HG03135 (cell line): ENCODE measurements at regions not wholly inside any gene's neighbourhood (a gene's known extent, or its start where the extent isn't known, plus 50 kb on each side); places are given as distances from the start of the nearest gene placed in this dataset.
"Not testable (repeated sequence)": the region's sequence is repeated elsewhere in the genome, so short reads cannot be mapped to it uniquely, and the experiment has no call there.

Experiments used
- ATAC-seq: cut with Tn5 transposase; IDR thresholded peaks from one replicate; pipeline ENCODE4 v1.9.1; 2021; ENCODE audit warnings: mild to moderate bottlenecking, moderate library complexity; ENCODE audit not compliant: unreplicated experiment

DNA sequence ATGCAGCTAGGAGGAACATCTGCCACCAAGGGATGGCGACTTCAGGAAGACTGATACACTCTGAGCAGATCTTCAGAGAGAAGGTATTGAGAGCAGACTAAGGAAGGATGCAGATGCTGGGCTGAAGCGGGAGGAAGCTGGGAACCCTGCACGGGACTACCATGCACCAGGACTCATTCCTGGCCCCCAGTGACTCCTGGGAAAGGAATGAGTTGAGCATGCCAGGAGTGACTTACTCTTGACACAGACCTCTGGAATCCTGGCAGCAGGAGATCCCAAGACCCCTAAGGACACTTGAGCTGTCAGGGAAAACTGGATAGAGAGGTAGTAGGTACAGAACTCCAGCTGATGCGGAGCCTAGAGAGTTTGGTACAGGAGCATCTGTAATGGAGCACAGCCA lies 336.1 kb downstream of the RPS29 start:
- no peak for ATAC-seq

DNA sequence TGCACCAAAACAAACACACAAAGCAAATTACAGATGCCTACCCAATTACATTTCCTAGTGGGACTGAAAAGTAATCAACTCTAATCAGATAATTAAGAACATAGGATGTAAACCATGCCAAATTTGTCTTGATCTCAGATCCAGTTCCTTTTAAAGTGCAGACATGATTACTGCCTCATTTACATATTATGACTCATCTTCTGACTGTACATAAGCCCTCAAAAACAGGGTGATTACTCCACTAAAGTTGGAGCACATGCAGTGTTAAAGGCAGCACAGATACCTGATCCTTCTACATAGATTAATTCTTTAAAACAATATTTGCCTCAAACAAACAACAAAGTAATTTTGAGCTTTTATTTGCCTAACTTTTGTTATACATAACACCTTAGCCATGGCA lies 337.2 kb downstream of the RPS29 start:
- ATAC-seq = no peak

DNA sequence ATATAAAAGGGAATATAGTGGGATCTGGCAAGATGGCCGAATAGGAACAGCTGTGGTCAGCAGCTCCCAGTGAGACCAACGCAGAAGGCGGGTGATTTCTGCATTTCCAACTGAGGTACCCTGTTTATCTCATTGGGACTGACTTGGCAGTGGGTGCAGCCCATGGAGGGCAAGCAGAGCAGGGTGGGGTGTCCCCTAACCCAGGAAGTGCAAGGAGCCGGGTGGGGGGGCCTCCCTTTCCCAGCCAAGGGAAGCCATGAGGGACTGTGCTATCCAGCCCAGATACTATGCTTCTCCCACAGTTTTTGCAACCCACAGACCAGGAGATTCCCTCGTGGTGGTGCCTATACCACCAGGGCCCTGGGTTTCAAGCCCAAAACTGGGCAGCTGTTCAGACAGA lies 342.4 kb downstream of the RPS29 start:
- not testable (repeated sequence) for ATAC-seq

DNA sequence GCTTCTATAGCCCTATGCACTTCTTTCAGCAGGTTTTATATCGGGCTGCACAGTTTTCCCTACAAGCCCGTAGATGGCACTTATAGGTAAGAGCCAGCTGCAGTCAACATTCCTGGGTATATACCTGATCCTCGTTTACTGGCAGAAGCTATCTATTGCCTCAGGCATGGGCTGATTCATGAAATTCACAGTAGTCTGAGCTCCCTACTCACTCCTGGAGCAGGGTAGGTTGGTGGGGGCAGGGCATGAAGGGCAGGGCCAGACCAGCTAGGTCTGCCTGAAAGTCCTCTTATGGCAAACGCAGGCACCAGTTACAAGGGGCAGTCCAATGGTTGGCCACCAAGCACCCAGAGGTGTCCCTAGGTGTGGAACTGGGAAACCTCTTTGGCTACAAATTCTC lies 345.8 kb downstream of the RPS29 start:
- no peak for ATAC-seq

GRCh38 chr14:49228552-49228951 lies 357.6 kb downstream of the RPS29 start:
- ATAC-seq = no peak

DNA sequence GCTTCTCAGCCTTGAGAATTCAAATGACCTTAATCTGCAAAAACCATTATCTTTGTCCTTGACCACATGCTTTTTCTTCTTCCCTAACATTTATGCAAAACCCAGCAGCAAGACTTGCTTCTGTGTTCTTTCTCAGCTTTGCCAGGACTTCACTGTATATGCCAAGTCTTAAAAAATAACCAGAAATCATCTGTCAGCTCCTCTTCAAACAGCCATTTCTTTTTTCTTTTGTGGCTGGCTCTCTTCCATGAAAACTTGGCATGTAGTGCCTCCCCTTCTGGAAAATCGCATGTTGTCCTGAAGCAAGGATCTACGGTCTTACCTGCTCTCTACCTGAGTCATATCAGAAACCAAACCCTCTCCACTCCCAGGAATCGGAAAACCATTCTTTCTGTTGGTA lies 364.9 kb downstream of the RPS29 start:
- ATAC-seq = no peak

DNA sequence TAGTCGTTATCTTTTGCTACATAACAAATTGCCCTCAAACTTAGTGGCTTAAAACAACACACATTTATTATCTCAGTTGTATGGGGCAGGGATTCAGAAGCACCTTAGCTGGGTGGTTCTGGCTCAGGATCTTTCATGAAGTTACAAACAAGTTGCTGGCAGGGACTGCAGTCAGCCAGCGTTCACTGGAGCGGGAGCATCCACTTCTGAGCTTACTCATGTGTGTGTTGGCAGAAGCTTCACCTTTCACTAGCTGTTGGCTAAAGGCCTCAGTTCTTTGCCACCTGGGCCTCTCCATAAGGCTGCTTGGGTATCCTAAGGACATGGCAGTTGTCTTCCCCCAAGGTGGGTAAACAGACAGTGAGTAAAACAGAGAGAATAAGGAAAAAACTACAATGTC lies 365.7 kb downstream of the RPS29 start:
- no peak for ATAC-seq

DNA sequence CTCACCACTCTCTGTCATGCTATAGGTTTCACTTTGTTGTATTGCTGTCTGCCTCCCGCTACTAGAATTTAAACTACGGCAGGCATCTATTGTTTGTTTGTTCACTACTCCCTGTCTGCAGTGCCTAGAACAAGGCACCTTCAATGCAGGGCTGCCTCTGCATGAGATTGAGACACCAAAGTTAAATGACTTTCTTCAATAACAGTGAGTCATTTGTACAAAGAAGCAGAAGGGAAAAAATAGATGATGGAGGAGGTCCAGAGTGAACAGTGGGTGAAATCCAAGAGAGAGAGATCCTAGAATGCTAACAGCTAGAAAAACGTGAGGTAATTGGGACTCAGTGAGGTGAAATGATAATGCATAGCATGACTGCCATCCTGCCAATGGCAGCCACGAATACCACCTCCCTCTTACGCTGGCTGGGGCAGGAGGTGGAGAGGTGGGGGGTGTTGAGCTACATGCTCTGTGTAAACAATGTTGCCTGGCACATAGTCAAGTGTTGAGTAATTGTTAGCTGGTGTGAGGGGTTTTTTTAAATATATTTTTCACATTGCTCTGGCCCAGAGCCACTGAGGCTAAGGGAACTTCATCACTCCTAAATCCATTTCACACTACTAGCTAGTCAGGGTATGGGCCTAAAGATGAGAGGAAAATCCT lies 367.6 kb downstream of the RPS29 start:
- no peak for ATAC-seq

GRCh38 chr14:49212721-49213120 lies 373.5 kb downstream of the RPS29 start:
- no peak for ATAC-seq

GRCh38 chr14:49209416-49209815 lies 376.8 kb downstream of the RPS29 start:
- ATAC-seq = no peak

GRCh38 chr14:49206828-49207227 lies 379.4 kb downstream of the RPS29 start:
- no peak for ATAC-seq

GRCh38 chr14:49203676-49204075 lies 382.5 kb downstream of the RPS29 start:
- no peak for ATAC-seq

GRCh38 chr14:49199159-49199558 lies 387.0 kb downstream of the RPS29 start:
- ATAC-seq = no peak

DNA sequence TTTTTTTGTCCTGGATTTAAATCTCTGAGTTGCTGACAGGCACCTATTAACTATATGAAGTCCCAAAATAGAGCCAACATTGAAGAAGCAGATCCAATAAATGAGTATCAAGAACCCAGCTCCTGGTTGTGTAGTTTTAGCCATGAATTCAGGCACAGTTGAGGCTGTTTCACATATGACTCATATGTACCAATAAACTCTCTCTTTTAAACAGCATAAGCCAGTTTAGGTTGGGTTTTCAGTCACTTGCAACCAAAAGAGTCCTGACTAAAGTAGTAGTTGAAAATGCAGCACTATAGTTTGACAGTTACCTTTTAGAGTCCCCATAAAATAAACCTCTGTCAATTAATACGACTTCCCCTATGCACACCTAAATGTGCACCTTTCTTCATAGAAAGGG lies 389.9 kb downstream of the RPS29 start:
- ATAC-seq = no peak

GRCh38 chr14:49194067-49194466 lies 392.1 kb downstream of the RPS29 start:
- no peak for ATAC-seq

- ATAC-seq = peak; percentile 98
Observed at GRCh38 chr14:49193332-49194065, 392.7 kb downstream of the RPS29 start.

DNA sequence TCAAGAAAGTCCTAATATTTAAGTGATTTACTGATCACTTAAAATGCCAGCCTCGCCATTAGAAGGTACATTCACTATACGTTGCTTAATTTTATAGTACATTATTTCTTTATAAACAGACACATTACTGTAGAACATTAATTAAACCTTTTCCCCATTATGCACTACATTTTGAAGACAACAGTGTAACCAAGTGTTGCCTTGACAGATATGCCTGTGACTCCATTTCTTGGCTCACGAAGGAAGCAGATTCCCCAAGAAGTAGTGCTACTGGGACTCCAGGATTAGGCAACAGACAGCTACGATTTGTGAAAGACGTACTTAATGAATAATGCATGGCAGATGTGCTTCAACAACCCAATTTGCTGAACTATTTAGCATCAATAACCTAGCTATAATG lies 394.8 kb downstream of the RPS29 start:
- no peak for ATAC-seq

GRCh38 chr14:49189375-49189774 lies 396.8 kb downstream of the RPS29 start:
- ATAC-seq = no peak

DNA sequence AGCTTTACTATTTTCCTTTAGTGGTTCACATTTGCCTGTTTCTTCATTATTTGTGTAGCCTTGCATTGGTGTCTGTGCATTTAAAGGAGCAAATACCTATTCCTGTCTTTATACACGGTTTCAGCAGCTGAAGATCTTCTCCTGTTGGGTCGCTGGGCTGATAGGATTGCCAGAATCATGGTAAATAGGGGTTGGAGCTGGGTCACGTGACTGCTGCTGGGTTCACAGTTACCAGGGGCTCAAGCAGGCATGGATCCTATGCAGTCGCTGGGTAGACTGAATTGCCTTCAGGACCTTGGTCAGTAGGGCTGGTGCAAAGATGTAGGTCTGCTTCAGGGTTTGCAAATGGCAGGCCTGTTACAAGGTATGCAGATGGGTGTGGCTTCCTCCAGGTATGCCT lies 398.4 kb downstream of the RPS29 start:
- ATAC-seq = no peak

DNA sequence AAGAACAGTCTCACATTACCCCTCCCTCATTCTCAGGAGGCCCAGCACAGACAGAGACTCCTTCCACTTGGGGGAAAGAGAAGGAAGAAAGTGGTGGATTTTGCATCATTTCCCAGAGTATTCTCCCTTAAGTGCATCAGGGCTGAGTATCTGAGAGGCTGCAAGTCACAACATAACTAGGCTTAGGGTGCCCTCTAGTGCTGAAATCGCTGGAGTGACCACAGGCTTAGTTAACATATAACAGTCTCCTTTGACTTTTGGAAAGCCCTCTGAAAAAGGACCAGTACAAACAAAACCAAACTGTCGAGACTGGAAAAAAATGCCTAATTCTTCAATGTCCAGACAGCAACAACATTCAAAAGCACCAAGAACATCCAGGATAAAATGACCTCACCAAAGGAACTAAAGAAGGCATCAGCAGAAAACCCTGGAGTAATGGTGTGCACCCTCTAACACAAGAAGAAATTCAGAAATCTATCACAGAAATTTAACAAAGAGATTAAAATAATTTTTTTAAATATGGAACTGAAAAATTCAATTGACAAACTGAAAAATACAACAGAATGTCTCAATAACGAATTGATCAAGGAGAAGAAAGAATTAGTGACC lies 412.3 kb downstream of the RPS29 start:
- peak; percentile 95 for ATAC-seq

GRCh38 chr14:49164074-49164473 lies 422.1 kb downstream of the RPS29 start:
- ATAC-seq = no peak

GRCh38 chr14:49160983-49161382 lies 425.2 kb downstream of the RPS29 start:
- ATAC-seq = no peak
